ENCODE measurements at regions not wholly inside any gene's neighbourhood (a gene's known extent, or its start where the extent isn't known, plus 50 kb on each side); places are given as distances from the start of the nearest gene placed in this dataset.

DNA sequence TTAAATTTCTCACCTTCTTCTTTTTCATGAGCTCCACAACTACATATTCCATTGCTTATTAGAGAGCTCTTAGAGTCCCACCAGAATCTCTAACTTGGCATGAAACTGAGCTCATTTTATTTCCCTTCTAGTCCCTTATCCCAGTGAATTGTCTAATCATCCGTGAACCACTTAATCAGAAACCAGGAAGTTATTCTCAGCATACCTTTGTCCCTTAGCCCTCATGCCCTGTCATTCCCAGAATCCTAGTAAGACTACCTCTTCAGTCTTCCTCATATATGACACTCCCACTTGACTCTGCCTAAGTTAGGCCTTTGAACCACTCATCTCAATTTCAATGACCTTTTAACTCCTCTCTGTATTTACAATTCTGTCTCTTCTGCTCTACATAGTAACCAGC, 93.0 kb upstream of the PAPPA start:
- H3K4me3 ChIP-seq (ENCODE audit: low read depth in 2 of 2, low read length in 1 of 2) = no peak overlapping the region
- TF ChIP-seq MXI1 (IDR thresholded peaks at IDR 0.05; ENCODE audit: low read depth, low read length) = no peak
- H3K27ac ChIP-seq (ENCODE audit: low read depth in 2 of 2, low read length in 1 of 2) = no peak overlapping the region
- H3K27me3 ChIP-seq (ENCODE audit: insufficient read depth) = no peaks in the 10 kb centered on the region
- H2AFZ ChIP-seq (ENCODE audit: low read depth) = no peak overlapping the region
- H3K36me3 ChIP-seq (replicated peaks in 1 of 2; ENCODE audit: control insufficient read depth in 1 of 2, insufficient read depth in 2 of 2, low read length in 1 of 2) = no peaks in the 10 kb centered on the region
- H3K9me2 ChIP-seq = no peaks in the 10 kb centered on the region
- H3K9ac ChIP-seq = no peak overlapping the region
- no peaks in the 10 kb centered on the region for H4K20me1 ChIP-seq (ENCODE audit: insufficient read depth)
- no peaks in the 10 kb centered on the region for H3K79me2 ChIP-seq (ENCODE audit: insufficient read depth)
- ChIA-PET POLR2A (no interaction called here), CTCF (no interaction called here)
- DNase-seq = no peak
- H3K4me1 ChIP-seq (ENCODE audit: control insufficient read depth in 1 of 2, insufficient read depth in 2 of 2, low read depth in 1 of 2, low read length in 1 of 2) = no peaks in the 10 kb centered on the region
- no peaks in the 10 kb centered on the region for H3F3A ChIP-seq (replicated peaks; ENCODE audit: insufficient read depth)
- no peak overlapping the region for H3K4me2 ChIP-seq
- H3K9me3 ChIP-seq = no peaks in the 10 kb centered on the region
- 86% methylated on average over 1 of the region's 1 CpG for WGBS (ENCODE audit: low lambda C conversion rate)

DNA sequence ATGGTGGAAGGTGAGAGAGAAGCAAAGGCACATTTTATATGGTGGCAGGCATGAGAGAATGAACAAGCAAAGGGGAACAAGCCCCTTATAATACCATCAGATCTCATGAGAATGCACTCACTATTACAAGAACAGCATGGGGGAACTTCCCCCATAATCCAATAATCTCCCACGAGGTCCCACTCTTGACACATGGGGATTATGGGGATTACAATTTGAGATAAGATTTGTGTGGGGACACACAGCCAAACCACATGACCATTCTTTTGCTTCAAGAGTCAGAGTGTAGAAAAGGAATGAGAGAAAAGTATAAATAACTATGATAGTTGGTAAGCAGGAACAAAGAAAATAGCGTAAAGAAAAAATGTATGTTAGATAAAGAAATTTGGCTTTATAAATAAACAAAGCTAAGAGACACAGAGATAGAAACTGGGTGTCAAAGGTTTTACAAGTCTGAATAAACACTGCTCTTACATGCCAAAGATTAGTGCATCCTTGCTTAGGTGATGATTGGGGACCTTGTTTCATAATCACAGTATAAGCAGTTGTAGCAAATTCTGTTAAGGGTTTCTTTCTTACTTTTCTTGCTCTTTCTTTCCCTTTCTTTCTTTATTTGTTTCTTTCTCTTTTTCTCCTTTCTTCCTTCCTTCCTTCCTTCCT, 91.9 kb upstream of the PAPPA start:
- Histone ChIP-seq H2AFZ (ENCODE audit: low read depth) (no peak overlapping the region), H3K9me3 (no peaks in the 10 kb centered on the region), H3K4me1 (ENCODE audit: control insufficient read depth in 1 of 2, insufficient read depth in 2 of 2, low read depth in 1 of 2, low read length in 1 of 2) (no peaks in the 10 kb centered on the region), H3K79me2 (ENCODE audit: insufficient read depth) (no peaks in the 10 kb centered on the region), H3K4me3 (ENCODE audit: low read depth in 2 of 2, low read length in 1 of 2) (no peak overlapping the region), H4K20me1 (ENCODE audit: insufficient read depth) (no peaks in the 10 kb centered on the region), H3K9me2 (no peaks in the 10 kb centered on the region), H3K27ac (ENCODE audit: low read depth in 2 of 2, low read length in 1 of 2) (no peak overlapping the region), H3F3A (replicated peaks; ENCODE audit: insufficient read depth) (no peaks in the 10 kb centered on the region), H3K36me3 (replicated peaks in 1 of 2; ENCODE audit: control insufficient read depth in 1 of 2, insufficient read depth in 2 of 2, low read length in 1 of 2) (no peaks in the 10 kb centered on the region), H3K4me2 (no peak overlapping the region), H3K27me3 (ENCODE audit: insufficient read depth) (no peaks in the 10 kb centered on the region), H3K9ac (no peak overlapping the region)
- POLR2A ChIA-PET = no interaction called here
- DNase-seq = no peak
- TF ChIP-seq YY1 (IDR thresholded peaks at IDR 0.05; ENCODE audit: low read depth) (no peak), SIN3A (IDR thresholded peaks at IDR 0.05; ENCODE audit: borderline replicate concordance, low read depth, low read length) (no peak), RXRA (IDR thresholded peaks at IDR 0.05; ENCODE audit: borderline replicate concordance, low read depth) (no peak), CHD2 (IDR thresholded peaks at IDR 0.05; ENCODE audit: low read length, partially characterized antibody) (no peak)
- WGBS (ENCODE audit: low lambda C conversion rate) = 63% methylated on average over 2 of the region's 2 CpGs
- CTCF ChIA-PET = no interaction called here

DNA sequence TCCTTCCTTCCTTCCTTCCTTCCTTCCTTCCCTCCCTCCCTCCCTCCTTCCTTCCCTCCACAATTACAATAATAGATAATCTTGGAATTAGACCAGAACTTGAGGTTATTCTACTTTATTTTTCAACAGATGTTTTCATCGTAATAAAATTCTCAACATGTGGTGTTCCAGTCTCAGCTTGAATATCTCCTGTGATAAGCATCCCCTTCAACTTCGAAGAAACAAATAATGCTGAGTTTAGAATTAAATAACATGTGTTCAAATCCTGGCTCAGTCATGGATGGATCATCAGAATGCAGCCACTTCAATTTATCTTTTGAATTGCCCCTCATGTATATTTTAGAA, 91.4 kb upstream of the PAPPA start:
- Histone ChIP-seq H3K36me3 (replicated peaks in 1 of 2; ENCODE audit: control insufficient read depth in 1 of 2, insufficient read depth in 2 of 2, low read length in 1 of 2) (no peaks in the 10 kb centered on the region), H3K4me1 (ENCODE audit: control insufficient read depth in 1 of 2, insufficient read depth in 2 of 2, low read depth in 1 of 2, low read length in 1 of 2) (no peaks in the 10 kb centered on the region), H3K4me2 (no peak overlapping the region), H3K9me3 (no peaks in the 10 kb centered on the region), H3K79me2 (ENCODE audit: insufficient read depth) (no peaks in the 10 kb centered on the region), H3K9ac (no peak overlapping the region), H3K4me3 (ENCODE audit: low read depth in 2 of 2, low read length in 1 of 2) (no peak overlapping the region), H3K27ac (ENCODE audit: low read depth in 2 of 2, low read length in 1 of 2) (no peak overlapping the region), H3K27me3 (ENCODE audit: insufficient read depth) (no peaks in the 10 kb centered on the region), H4K20me1 (ENCODE audit: insufficient read depth) (no peaks in the 10 kb centered on the region), H3F3A (replicated peaks; ENCODE audit: insufficient read depth) (no peaks in the 10 kb centered on the region), H2AFZ (ENCODE audit: low read depth) (no peak overlapping the region), H3K9me2 (no peaks in the 10 kb centered on the region)
- no peak for DNase-seq
- ChIA-PET CTCF (no interaction called here), POLR2A (no interaction called here)
- 58% methylated on average over 2 of the region's 2 CpGs for WGBS (ENCODE audit: low lambda C conversion rate)
- TF ChIP-seq MXI1 (IDR thresholded peaks at IDR 0.05; ENCODE audit: low read depth, low read length) = no peak
- no peak for TF ChIP-seq MEF2A (IDR thresholded peaks at IDR 0.05; ENCODE audit: borderline replicate concordance, low read depth)
- TF ChIP-seq, protein P1, sequence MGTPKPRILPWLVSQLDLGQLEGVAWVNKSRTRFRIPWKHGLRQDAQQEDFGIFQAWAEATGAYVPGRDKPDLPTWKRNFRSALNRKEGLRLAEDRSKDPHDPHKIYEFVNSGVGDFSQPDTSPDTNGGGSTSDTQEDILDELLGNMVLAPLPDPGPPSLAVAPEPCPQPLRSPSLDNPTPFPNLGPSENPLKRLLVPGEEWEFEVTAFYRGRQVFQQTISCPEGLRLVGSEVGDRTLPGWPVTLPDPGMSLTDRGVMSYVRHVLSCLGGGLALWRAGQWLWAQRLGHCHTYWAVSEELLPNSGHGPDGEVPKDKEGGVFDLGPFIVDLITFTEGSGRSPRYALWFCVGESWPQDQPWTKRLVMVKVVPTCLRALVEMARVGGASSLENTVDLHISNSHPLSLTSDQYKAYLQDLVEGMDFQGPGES (IDR thresholded peaks at IDR 0.05; ENCODE audit: low read depth, low read length) = no peak
- TF ChIP-seq, protein P2, sequence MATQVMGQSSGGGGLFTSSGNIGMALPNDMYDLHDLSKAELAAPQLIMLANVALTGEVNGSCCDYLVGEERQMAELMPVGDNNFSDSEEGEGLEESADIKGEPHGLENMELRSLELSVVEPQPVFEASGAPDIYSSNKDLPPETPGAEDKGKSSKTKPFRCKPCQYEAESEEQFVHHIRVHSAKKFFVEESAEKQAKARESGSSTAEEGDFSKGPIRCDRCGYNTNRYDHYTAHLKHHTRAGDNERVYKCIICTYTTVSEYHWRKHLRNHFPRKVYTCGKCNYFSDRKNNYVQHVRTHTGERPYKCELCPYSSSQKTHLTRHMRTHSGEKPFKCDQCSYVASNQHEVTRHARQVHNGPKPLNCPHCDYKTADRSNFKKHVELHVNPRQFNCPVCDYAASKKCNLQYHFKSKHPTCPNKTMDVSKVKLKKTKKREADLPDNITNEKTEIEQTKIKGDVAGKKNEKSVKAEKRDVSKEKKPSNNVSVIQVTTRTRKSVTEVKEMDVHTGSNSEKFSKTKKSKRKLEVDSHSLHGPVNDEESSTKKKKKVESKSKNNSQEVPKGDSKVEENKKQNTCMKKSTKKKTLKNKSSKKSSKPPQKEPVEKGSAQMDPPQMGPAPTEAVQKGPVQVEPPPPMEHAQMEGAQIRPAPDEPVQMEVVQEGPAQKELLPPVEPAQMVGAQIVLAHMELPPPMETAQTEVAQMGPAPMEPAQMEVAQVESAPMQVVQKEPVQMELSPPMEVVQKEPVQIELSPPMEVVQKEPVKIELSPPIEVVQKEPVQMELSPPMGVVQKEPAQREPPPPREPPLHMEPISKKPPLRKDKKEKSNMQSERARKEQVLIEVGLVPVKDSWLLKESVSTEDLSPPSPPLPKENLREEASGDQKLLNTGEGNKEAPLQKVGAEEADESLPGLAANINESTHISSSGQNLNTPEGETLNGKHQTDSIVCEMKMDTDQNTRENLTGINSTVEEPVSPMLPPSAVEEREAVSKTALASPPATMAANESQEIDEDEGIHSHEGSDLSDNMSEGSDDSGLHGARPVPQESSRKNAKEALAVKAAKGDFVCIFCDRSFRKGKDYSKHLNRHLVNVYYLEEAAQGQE (IDR thresholded peaks at IDR 0.05; ENCODE audit: low read depth, low read length) = no peak
- TF ChIP-seq RAD21 (IDR thresholded peaks at IDR 0.05; ENCODE audit: low read length) = no peak
- no peak for TF ChIP-seq JUND (IDR thresholded peaks at IDR 0.05)
- TF ChIP-seq POLR2AphosphoS5 (IDR thresholded peaks at IDR 0.05; ENCODE audit: low read depth, low read length) = no peak
- no peak for TF ChIP-seq TCF12 (IDR thresholded peaks at IDR 0.05)
- no peak for TF ChIP-seq SMC3 (IDR thresholded peaks at IDR 0.05; ENCODE audit: low read depth, low read length)
- no peak for TF ChIP-seq NRF1 (IDR thresholded peaks at IDR 0.05; ENCODE audit: low read depth, low read length)
- TF ChIP-seq EP300 (IDR thresholded peaks at IDR 0.05; ENCODE audit: borderline replicate concordance in 1 of 2, low read depth in 1 of 2, low read length in 1 of 2) = no peak
- TF ChIP-seq CHD2 (IDR thresholded peaks at IDR 0.05; ENCODE audit: low read length, partially characterized antibody) = no peak
- TF ChIP-seq, protein P3, sequence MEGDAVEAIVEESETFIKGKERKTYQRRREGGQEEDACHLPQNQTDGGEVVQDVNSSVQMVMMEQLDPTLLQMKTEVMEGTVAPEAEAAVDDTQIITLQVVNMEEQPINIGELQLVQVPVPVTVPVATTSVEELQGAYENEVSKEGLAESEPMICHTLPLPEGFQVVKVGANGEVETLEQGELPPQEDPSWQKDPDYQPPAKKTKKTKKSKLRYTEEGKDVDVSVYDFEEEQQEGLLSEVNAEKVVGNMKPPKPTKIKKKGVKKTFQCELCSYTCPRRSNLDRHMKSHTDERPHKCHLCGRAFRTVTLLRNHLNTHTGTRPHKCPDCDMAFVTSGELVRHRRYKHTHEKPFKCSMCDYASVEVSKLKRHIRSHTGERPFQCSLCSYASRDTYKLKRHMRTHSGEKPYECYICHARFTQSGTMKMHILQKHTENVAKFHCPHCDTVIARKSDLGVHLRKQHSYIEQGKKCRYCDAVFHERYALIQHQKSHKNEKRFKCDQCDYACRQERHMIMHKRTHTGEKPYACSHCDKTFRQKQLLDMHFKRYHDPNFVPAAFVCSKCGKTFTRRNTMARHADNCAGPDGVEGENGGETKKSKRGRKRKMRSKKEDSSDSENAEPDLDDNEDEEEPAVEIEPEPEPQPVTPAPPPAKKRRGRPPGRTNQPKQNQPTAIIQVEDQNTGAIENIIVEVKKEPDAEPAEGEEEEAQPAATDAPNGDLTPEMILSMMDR (IDR thresholded peaks at IDR 0.05) = no peak

Data from SK-N-SH (cell line).